GM21526 (cell line): ENCODE measurements at regions not wholly inside any gene's neighbourhood (a gene's known extent, or its start where the extent isn't known, plus 50 kb on each side); places are given as distances from the start of the nearest gene placed in this dataset.

ENCODE experiments used
- ATAC-seq: cut with Tn5 transposase; IDR thresholded peaks from one replicate; pipeline ENCODE4 v1.9.1; 2021; ENCODE audit warnings: moderate library complexity; ENCODE audit not compliant: unreplicated experiment, low FRiP score

GRCh38 chr10:90424730-90425129, 433.1 kb downstream of the HTR7 start:
- ATAC-seq, result no peak

- no peak for ATAC-seq
Observed at GRCh38 chr10:90430186-90430585, 427.7 kb downstream of the HTR7 start.

GRCh38 chr10:90432866-90433265, 425.0 kb downstream of the HTR7 start:
- no peak for ATAC-seq

GRCh38 chr10:90435296-90435695, 422.5 kb downstream of the HTR7 start:
- ATAC-seq, result no peak

GRCh38 chr10:90437452-90437851, 420.4 kb downstream of the HTR7 start:
- no peak for ATAC-seq

GRCh38 chr10:90440870-90441269, 417.0 kb downstream of the HTR7 start:
- no peak for ATAC-seq

GRCh38 chr10:90443342-90443741, 414.5 kb downstream of the HTR7 start:
- ATAC-seq, result no peak

- ATAC-seq, result no peak
Observed at GRCh38 chr10:90447831-90448230, 410.0 kb downstream of the HTR7 start.

- no peak for ATAC-seq
Observed at GRCh38 chr10:90450797-90451196, 407.0 kb downstream of the HTR7 start.

- ATAC-seq, result no peak
Observed at GRCh38 chr10:90451283-90451682, 406.6 kb downstream of the HTR7 start.

GRCh38 chr10:90458054-90458453, 399.8 kb downstream of the HTR7 start:
- no peak for ATAC-seq

GRCh38 chr10:90458571-90458970, 399.3 kb downstream of the HTR7 start:
- ATAC-seq, result no peak

GRCh38 chr10:90461437-90462155, 396.2 kb downstream of the HTR7 start:
- no peak for ATAC-seq

- no peak for ATAC-seq
Observed at GRCh38 chr10:90462749-90463470, 394.9 kb downstream of the HTR7 start.

GRCh38 chr10:90464329-90464728, 393.5 kb downstream of the HTR7 start:
- no peak for ATAC-seq

GRCh38 chr10:90470966-90471365, 386.9 kb downstream of the HTR7 start:
- ATAC-seq, result no peak

GRCh38 chr10:90480466-90480865, 377.4 kb downstream of the HTR7 start:
- no peak for ATAC-seq

GRCh38 chr10:90481326-90481923, 376.4 kb downstream of the HTR7 start:
- ATAC-seq, result no peak

GRCh38 chr10:90484518-90484917, 373.3 kb downstream of the HTR7 start:
- no peak for ATAC-seq

- no peak for ATAC-seq
Observed at GRCh38 chr10:90494183-90494582, 363.7 kb downstream of the HTR7 start.

GRCh38 chr10:90504172-90504571, 353.7 kb downstream of the HTR7 start:
- no peak for ATAC-seq

- no peak for ATAC-seq
Observed at GRCh38 chr10:90526721-90527120, 331.1 kb downstream of the HTR7 start.
